ENCODE measurements at regions not wholly inside any gene's neighbourhood (a gene's known extent, or its start where the extent isn't known, plus 50 kb on each side); places are given as distances from the start of the nearest gene placed in this dataset.

DNA sequence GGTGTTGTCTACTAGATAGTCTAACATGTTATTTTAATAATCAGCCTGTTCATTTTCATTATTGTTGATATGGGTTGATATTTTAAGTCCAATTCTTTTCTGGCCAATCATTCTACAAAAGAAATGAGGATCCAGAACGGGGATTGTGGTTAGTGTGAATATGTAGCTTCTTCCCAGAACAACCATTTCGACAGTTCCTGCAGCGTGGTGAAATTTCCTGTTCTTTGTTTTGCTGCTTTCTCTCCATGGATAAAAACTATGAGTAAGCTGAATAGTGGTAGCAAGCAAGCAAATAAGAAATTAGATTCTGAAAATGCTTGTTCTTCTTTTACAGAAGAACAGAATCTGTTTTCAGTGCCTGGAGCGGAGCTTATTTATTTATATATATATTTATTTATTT lies 65.5 kb upstream of the F13A1 start:
- Histone ChIP-seq H3K27me3 (ENCODE audit: insufficient read depth, low read length) (peaks cover 10% of the 10 kb centered on the region; the same call in 1 of the 2 replicates), H3K27ac (ENCODE audit: low read depth, low read length) (no peak overlapping the region), H3K36me3 (ENCODE audit: control insufficient read depth in 1 of 2, insufficient read depth in 2 of 2, low read length in 2 of 2) (no peaks in the 10 kb centered on the region), H3K79me2 (ENCODE audit: insufficient read depth, low read length) (no peaks in the 10 kb centered on the region), H3K9me2 (ENCODE audit: insufficient read depth) (no peaks in the 10 kb centered on the region), H3K9ac (ENCODE audit: low read length) (no peak overlapping the region), H3K9me3 (ENCODE audit: control insufficient read depth in 1 of 2, insufficient read depth in 1 of 2, low read depth in 1 of 2, low read length in 2 of 2) (no peaks in the 10 kb centered on the region), H2AFZ (ENCODE audit: low read depth, low read length, poor library complexity, severe bottlenecking) (no peak overlapping the region), H3K4me1 (ENCODE audit: control insufficient read depth in 1 of 2, insufficient read depth in 2 of 2, low read length in 2 of 2) (no peaks in the 10 kb centered on the region), H4K20me1 (ENCODE audit: insufficient read depth) (no peaks in the 10 kb centered on the region), H3K4me2 (ENCODE audit: low read length) (no peak overlapping the region), H3K4me3 (replicated peaks in 1 of 2; ENCODE audit: low read depth in 1 of 2, low read length in 2 of 2) (no peak overlapping the region)
- no peak for DNase-seq (ENCODE audit: low read depth, low spot score)
- intact Hi-C loops (cut with micrococcal nuclease), result no loop called here
- BruUV-seq (replicated peaks), result no TSS peak
- TF ChIP-seq SRF (IDR thresholded peaks at IDR 0.05; ENCODE audit: low read depth), result no peak
- TF ChIP-seq, protein P1, sequence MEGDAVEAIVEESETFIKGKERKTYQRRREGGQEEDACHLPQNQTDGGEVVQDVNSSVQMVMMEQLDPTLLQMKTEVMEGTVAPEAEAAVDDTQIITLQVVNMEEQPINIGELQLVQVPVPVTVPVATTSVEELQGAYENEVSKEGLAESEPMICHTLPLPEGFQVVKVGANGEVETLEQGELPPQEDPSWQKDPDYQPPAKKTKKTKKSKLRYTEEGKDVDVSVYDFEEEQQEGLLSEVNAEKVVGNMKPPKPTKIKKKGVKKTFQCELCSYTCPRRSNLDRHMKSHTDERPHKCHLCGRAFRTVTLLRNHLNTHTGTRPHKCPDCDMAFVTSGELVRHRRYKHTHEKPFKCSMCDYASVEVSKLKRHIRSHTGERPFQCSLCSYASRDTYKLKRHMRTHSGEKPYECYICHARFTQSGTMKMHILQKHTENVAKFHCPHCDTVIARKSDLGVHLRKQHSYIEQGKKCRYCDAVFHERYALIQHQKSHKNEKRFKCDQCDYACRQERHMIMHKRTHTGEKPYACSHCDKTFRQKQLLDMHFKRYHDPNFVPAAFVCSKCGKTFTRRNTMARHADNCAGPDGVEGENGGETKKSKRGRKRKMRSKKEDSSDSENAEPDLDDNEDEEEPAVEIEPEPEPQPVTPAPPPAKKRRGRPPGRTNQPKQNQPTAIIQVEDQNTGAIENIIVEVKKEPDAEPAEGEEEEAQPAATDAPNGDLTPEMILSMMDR (IDR thresholded peaks at IDR 0.05 in 2 of 3, conservative IDR thresholded peaks at IDR 0.05 in 1 of 3; ENCODE audit: borderline replicate concordance in 1 of 3, insufficient read depth in 1 of 3, low read depth in 2 of 3, low read length in 2 of 3), result no peak
- TF ChIP-seq ZNF274 (IDR thresholded peaks at IDR 0.05; ENCODE audit: low read depth, low read length), result no peak
- TF ChIP-seq SP1 (IDR thresholded peaks at IDR 0.05; ENCODE audit: low read depth), result no peak
- no peak for TF ChIP-seq FOSL1 (IDR thresholded peaks at IDR 0.05; ENCODE audit: low read depth)
- TF ChIP-seq EZH2 (IDR thresholded peaks at IDR 0.05), result no peak
- TF ChIP-seq, protein P2, sequence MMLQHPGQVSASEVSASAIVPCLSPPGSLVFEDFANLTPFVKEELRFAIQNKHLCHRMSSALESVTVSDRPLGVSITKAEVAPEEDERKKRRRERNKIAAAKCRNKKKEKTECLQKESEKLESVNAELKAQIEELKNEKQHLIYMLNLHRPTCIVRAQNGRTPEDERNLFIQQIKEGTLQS (IDR thresholded peaks at IDR 0.05), result no peak
- no peak for TF ChIP-seq POLR2AphosphoS5 (IDR thresholded peaks at IDR 0.05; ENCODE audit: low read depth, low read length)
- TF ChIP-seq EZH2phosphoT487 (IDR thresholded peaks at IDR 0.05; ENCODE audit: borderline replicate concordance), result no peak
- no peak for TF ChIP-seq ZFX (IDR thresholded peaks at IDR 0.05)
- TF ChIP-seq, protein P3, sequence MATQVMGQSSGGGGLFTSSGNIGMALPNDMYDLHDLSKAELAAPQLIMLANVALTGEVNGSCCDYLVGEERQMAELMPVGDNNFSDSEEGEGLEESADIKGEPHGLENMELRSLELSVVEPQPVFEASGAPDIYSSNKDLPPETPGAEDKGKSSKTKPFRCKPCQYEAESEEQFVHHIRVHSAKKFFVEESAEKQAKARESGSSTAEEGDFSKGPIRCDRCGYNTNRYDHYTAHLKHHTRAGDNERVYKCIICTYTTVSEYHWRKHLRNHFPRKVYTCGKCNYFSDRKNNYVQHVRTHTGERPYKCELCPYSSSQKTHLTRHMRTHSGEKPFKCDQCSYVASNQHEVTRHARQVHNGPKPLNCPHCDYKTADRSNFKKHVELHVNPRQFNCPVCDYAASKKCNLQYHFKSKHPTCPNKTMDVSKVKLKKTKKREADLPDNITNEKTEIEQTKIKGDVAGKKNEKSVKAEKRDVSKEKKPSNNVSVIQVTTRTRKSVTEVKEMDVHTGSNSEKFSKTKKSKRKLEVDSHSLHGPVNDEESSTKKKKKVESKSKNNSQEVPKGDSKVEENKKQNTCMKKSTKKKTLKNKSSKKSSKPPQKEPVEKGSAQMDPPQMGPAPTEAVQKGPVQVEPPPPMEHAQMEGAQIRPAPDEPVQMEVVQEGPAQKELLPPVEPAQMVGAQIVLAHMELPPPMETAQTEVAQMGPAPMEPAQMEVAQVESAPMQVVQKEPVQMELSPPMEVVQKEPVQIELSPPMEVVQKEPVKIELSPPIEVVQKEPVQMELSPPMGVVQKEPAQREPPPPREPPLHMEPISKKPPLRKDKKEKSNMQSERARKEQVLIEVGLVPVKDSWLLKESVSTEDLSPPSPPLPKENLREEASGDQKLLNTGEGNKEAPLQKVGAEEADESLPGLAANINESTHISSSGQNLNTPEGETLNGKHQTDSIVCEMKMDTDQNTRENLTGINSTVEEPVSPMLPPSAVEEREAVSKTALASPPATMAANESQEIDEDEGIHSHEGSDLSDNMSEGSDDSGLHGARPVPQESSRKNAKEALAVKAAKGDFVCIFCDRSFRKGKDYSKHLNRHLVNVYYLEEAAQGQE (IDR thresholded peaks at IDR 0.05; ENCODE audit: low read depth), result no peak
- TF ChIP-seq YY1 (IDR thresholded peaks at IDR 0.05; ENCODE audit: extremely low read depth, insufficient replicate concordance, low read depth, low read length), result no peak
- ChIA-PET CTCF (no interaction called here), RAD21 (ENCODE audit: low non-redundant PET in 1 of 2, low total read pairs in 2 of 2, uncharacterized antibody in 2 of 2, unreplicated experiment in 2 of 2) (no interaction called here), POLR2A (no interaction called here)
- no peak for ATAC-seq

Data from HCT116 (cell line).